ENCODE measurements at regions not wholly inside any gene's neighbourhood (a gene's known extent, or its start where the extent isn't known, plus 50 kb on each side); places are given as distances from the start of the nearest gene placed in this dataset.
"Not testable (repeated sequence)": the region's sequence is repeated elsewhere in the genome, so short reads cannot be mapped to it uniquely, and the experiment has no call there.

- H3K4me3 Mint-ChIP-seq; intact Hi-C loops (cut with micrococcal nuclease); H3K36me3 Mint-ChIP-seq; CTCF ChIA-PET; POLR2A ChIA-PET; H3K27ac Mint-ChIP-seq; H3K4me1 Mint-ChIP-seq (ENCODE audit: low read depth); H3K27me3 Mint-ChIP-seq; DNase-seq: not testable (repeated sequence)
- peaks cover 12% of the 10 kb centered on the region for H3K9me3 Mint-ChIP-seq
These were observed 193.9 kb downstream of the RMST start for GRCh38 chr12:97656548-97656947.

GRCh38 chr12:97659117-97659880 is 196.7 kb downstream of the RMST start:
- Mint-ChIP-seq H3K36me3 (no peaks in the 10 kb centered on the region), H3K27ac (no peak overlapping the region), H3K9me3 (peaks cover 10% of the 10 kb centered on the region), H3K4me1 (ENCODE audit: low read depth) (no peaks in the 10 kb centered on the region), H3K27me3 (no peaks in the 10 kb centered on the region), H3K4me3 (no peak overlapping the region)
- DNase-seq = no peak
- CTCF ChIA-PET = no interaction called here
- intact Hi-C loops (cut with micrococcal nuclease) = no loop called here
- POLR2A ChIA-PET = no interaction called here

- CTCF ChIA-PET = no interaction called here
- Mint-ChIP-seq H3K9me3 (no peaks in the 10 kb centered on the region), H3K4me3 (no peak overlapping the region), H3K27ac (no peak overlapping the region), H3K36me3 (no peaks in the 10 kb centered on the region), H3K27me3 (no peaks in the 10 kb centered on the region), H3K4me1 (ENCODE audit: low read depth) (no peaks in the 10 kb centered on the region)
- POLR2A ChIA-PET = no interaction called here
- no peak for DNase-seq
- intact Hi-C loops (cut with micrococcal nuclease) = no loop called here
These were observed 203.7 kb downstream of the RMST start for GRCh38 chr12:97666263-97666662.

- intact Hi-C loops (cut with micrococcal nuclease) = no loop called here
- no peaks in the 10 kb centered on the region for H3K36me3 Mint-ChIP-seq
- H3K4me1 Mint-ChIP-seq (ENCODE audit: low read depth) = no peaks in the 10 kb centered on the region
These were observed 210.3 kb downstream of the RMST start for GRCh38 chr12:97672870-97673269.

GRCh38 chr12:97680751-97681150 is 218.1 kb downstream of the RMST start:
- Mint-ChIP-seq H3K4me1 (ENCODE audit: low read depth) (no peaks in the 10 kb centered on the region), H3K4me3 (no peak overlapping the region), H3K9me3 (peaks cover under 1% of the 10 kb centered on the region), H3K27ac (no peak overlapping the region), H3K36me3 (no peaks in the 10 kb centered on the region), H3K27me3 (no peaks in the 10 kb centered on the region)
- ChIA-PET POLR2A (no interaction called here), CTCF (no interaction called here)
- intact Hi-C loops (cut with micrococcal nuclease) = no loop called here
- DNase-seq = no peak

More at GRCh38 chr12:97672870-97673269, 210.3 kb downstream of the RMST start:
- Mint-ChIP-seq H3K27me3 (no peaks in the 10 kb centered on the region), H3K9me3 (peaks cover 5% of the 10 kb centered on the region), H3K27ac (no peak overlapping the region), H3K4me3 (no peak overlapping the region)
- ChIA-PET POLR2A (no interaction called here), CTCF (no interaction called here)
- DNase-seq = no peak

- CTCF ChIA-PET = no interaction called here
- Mint-ChIP-seq H3K27me3 (no peaks in the 10 kb centered on the region), H3K4me1 (ENCODE audit: low read depth) (no peaks in the 10 kb centered on the region), H3K36me3 (no peaks in the 10 kb centered on the region), H3K4me3 (no peak overlapping the region), H3K9me3 (no peaks in the 10 kb centered on the region), H3K27ac (no peak overlapping the region)
- intact Hi-C loops (cut with micrococcal nuclease) = no loop called here
- POLR2A ChIA-PET = no interaction called here
- no peak for DNase-seq
These were observed 219.3 kb downstream of the RMST start for GRCh38 chr12:97681612-97682504.

GRCh38 chr12:97685360-97685759 is 222.8 kb downstream of the RMST start:
- no peak for DNase-seq
- ChIA-PET CTCF (no interaction called here), POLR2A (no interaction called here)
- Mint-ChIP-seq H3K36me3 (no peaks in the 10 kb centered on the region), H3K4me1 (ENCODE audit: low read depth) (no peaks in the 10 kb centered on the region), H3K9me3 (no peaks in the 10 kb centered on the region), H3K27me3 (no peaks in the 10 kb centered on the region), H3K27ac (no peak overlapping the region), H3K4me3 (no peak overlapping the region)
- intact Hi-C loops (cut with micrococcal nuclease) = no loop called here

- H3K4me1 Mint-ChIP-seq (ENCODE audit: low read depth) = no peaks in the 10 kb centered on the region
- no peak for DNase-seq
- no peak overlapping the region for H3K27ac Mint-ChIP-seq
- no peak overlapping the region for H3K4me3 Mint-ChIP-seq
- intact Hi-C loops (cut with micrococcal nuclease) = no loop called here
- POLR2A ChIA-PET = no interaction called here
- no peaks in the 10 kb centered on the region for H3K36me3 Mint-ChIP-seq
- peaks cover 3% of the 10 kb centered on the region for H3K9me3 Mint-ChIP-seq
- CTCF ChIA-PET = no interaction called here
- H3K27me3 Mint-ChIP-seq = no peaks in the 10 kb centered on the region
These were observed 239.3 kb downstream of the RMST start for GRCh38 chr12:97701901-97702300.

GRCh38 chr12:97711392-97711791 is 248.8 kb downstream of the RMST start:
- Mint-ChIP-seq H3K9me3 (no peaks in the 10 kb centered on the region), H3K36me3 (no peaks in the 10 kb centered on the region), H3K27ac (no peak overlapping the region), H3K27me3 (no peaks in the 10 kb centered on the region), H3K4me1 (ENCODE audit: low read depth) (no peaks in the 10 kb centered on the region), H3K4me3 (no peak overlapping the region)
- ChIA-PET POLR2A (no interaction called here), CTCF (no interaction called here)
- intact Hi-C loops (cut with micrococcal nuclease) = no loop called here
- DNase-seq = no peak

- Mint-ChIP-seq H3K4me3 (no peak overlapping the region), H3K9me3 (no peaks in the 10 kb centered on the region), H3K27ac (no peak overlapping the region), H3K36me3 (no peaks in the 10 kb centered on the region), H3K4me1 (ENCODE audit: low read depth) (no peaks in the 10 kb centered on the region), H3K27me3 (no peaks in the 10 kb centered on the region)
- intact Hi-C loops (cut with micrococcal nuclease) = no loop called here
- ChIA-PET POLR2A (no interaction called here), CTCF (no interaction called here)
- no peak for DNase-seq
These were observed 250.7 kb downstream of the RMST start for GRCh38 chr12:97713270-97713669.

GRCh38 chr12:97714107-97714563 is 251.5 kb downstream of the RMST start:
- H3K36me3 Mint-ChIP-seq = no peaks in the 10 kb centered on the region
- intact Hi-C loops (cut with micrococcal nuclease) = no loop called here
- POLR2A ChIA-PET = no interaction called here
- no peak overlapping the region for H3K4me3 Mint-ChIP-seq
- CTCF ChIA-PET = no interaction called here
- DNase-seq = no peak
- no peaks in the 10 kb centered on the region for H3K9me3 Mint-ChIP-seq
- H3K4me1 Mint-ChIP-seq (ENCODE audit: low read depth) = no peaks in the 10 kb centered on the region
- H3K27ac Mint-ChIP-seq = no peak overlapping the region
- H3K27me3 Mint-ChIP-seq = no peaks in the 10 kb centered on the region

GRCh38 chr12:97716356-97716755 is 253.8 kb downstream of the RMST start:
- peaks cover under 1% of the 10 kb centered on the region for H3K9me3 Mint-ChIP-seq
- ChIA-PET POLR2A (no interaction called here), CTCF (no interaction called here)
- no peaks in the 10 kb centered on the region for H3K27me3 Mint-ChIP-seq
- H3K4me3 Mint-ChIP-seq = no peak overlapping the region
- no peaks in the 10 kb centered on the region for H3K4me1 Mint-ChIP-seq (ENCODE audit: low read depth)
- intact Hi-C loops (cut with micrococcal nuclease) = no loop called here
- no peaks in the 10 kb centered on the region for H3K36me3 Mint-ChIP-seq
- H3K27ac Mint-ChIP-seq = no peak overlapping the region
- no peak for DNase-seq

- H3K27me3 Mint-ChIP-seq; H3K27ac Mint-ChIP-seq; H3K4me1 Mint-ChIP-seq (ENCODE audit: low read depth); CTCF ChIA-PET; H3K9me3 Mint-ChIP-seq; POLR2A ChIA-PET; intact Hi-C loops (cut with micrococcal nuclease); DNase-seq; H3K36me3 Mint-ChIP-seq; H3K4me3 Mint-ChIP-seq: not testable (repeated sequence)
These were observed 261.2 kb downstream of the RMST start for GRCh38 chr12:97723801-97724200.

Measured in activated CD4-positive, alpha-beta memory T cell treated with anti-CD3 and anti-CD28 coated beads for 36 hours (primary cell).